Right lobe of liver (tissue), 4 donors: ENCODE measurements at regions not wholly inside any gene's neighbourhood (a gene's known extent, or its start where the extent isn't known, plus 50 kb on each side); places are given as distances from the start of the nearest gene placed in this dataset.
"Not testable (repeated sequence)": the region's sequence is repeated elsewhere in the genome, so short reads cannot be mapped to it uniquely, and the experiment has no call there.

Source experiments
- CTCF ChIP-seq, 4 donors: fragments of 200-600 bp in 3 of 4; fragments of 450-650 bp in 1 of 4; IDR thresholded peaks; one replicate each; pipeline versions ENCODE4 v1.5.1 to v1.8.0; 2016 to 2022; ENCODE audit warnings: antibody characterized with exemption in 4 of 4, mild to moderate bottlenecking in 2 of 4
- POLR2A ChIP-seq: fragments of 450-650 bp; IDR thresholded peaks from one replicate; pipeline ENCODE4 v1.6.1; 2017; ENCODE audit warnings: antibody characterized with exemption, mild to moderate bottlenecking
- donor health status: DM: no; HTN: no; CAD: no.
- donor health status: DM: no; HTN: no; CAD: no.
- donor health status: DM: no; HTN: yes; CAD: no.

GRCh38 chr11:42881335-42881734 is 430.5 kb upstream of the API5 start:
- TF ChIP-seq CTCF (IDR thresholded peaks at IDR 0.05); POLR2A: not testable (repeated sequence)
